Central memory CD4-positive, alpha-beta T cell (primary cell): ENCODE measurements at regions not wholly inside any gene's neighbourhood (a gene's known extent, or its start where the extent isn't known, plus 50 kb on each side); places are given as distances from the start of the nearest gene placed in this dataset.
"Not testable (repeated sequence)": the region's sequence is repeated elsewhere in the genome, so short reads cannot be mapped to it uniquely, and the experiment has no call there.

Experiments
- DNase-seq: peaks from one replicate; pipeline ENCODE4 v3.0.0; 2022

DNA sequence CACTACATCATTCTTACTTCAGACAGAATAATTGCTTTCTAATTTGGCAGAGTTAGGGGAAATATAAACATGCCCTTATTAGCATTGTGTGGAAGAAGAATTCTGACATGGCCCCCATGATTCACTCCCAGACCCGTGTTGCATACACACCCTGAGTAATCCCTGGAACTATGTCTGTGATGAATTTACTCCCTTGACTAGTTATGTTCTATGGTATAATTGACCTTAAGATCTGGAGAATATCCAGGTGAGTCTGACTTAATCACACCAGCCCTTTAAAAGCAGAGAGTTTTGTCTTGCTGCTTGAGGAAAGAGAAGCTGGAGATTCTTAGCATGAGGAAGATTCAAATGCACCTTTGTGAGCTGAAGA lies 262.9 kb downstream of the SOX4 start:
- no peak for DNase-seq

DNA sequence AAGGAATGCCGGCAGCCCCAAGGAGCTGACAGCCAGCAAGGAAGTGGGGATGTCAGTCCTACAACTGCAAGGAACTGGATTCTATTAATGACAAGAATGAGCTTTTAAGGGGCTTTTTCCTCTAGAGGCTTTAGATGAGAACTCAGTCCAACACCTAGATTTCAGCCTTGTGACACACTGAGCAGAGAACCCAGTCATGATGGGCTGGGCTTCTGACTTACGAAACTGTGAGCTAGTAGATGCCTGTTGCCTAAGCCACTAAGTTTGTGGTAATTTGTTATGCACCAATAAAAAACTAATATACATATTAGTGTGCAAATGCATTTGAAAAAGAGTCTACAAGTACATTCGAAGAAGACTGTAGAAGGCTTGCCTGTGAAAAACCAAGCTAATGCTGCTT lies 263.3 kb downstream of the SOX4 start:
- no peak for DNase-seq

GRCh38 chr6:21858076-21858475 lies 264.5 kb downstream of the SOX4 start:
- DNase-seq, result no peak

- DNase-seq, result no peak
Observed at GRCh38 chr6:21859193-21859735, 265.7 kb downstream of the SOX4 start.

- no peak for DNase-seq
Observed at GRCh38 chr6:21861942-21862341, 268.4 kb downstream of the SOX4 start.

DNA sequence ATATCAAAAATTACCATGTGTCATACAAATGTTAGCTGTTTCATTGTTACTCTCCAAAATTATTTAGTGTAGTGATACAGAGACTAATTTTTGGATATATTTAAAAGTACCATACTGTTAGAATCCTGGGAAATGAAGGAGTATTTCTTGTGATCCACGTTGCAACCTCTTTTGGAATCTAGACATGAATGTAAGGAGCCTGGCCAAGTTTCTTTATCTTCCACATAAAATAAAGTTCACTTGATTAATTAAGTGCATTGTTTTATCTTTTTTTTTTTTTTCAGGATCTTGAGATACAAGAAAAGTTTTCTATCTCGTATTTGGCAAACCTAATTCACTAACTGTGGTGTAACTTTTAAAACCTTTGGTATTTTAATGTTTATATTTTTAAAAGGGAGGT lies 270.7 kb downstream of the SOX4 start:
- DNase-seq, result no peak

GRCh38 chr6:21868226-21868625 lies 274.7 kb downstream of the SOX4 start:
- DNase-seq, result no peak

DNA sequence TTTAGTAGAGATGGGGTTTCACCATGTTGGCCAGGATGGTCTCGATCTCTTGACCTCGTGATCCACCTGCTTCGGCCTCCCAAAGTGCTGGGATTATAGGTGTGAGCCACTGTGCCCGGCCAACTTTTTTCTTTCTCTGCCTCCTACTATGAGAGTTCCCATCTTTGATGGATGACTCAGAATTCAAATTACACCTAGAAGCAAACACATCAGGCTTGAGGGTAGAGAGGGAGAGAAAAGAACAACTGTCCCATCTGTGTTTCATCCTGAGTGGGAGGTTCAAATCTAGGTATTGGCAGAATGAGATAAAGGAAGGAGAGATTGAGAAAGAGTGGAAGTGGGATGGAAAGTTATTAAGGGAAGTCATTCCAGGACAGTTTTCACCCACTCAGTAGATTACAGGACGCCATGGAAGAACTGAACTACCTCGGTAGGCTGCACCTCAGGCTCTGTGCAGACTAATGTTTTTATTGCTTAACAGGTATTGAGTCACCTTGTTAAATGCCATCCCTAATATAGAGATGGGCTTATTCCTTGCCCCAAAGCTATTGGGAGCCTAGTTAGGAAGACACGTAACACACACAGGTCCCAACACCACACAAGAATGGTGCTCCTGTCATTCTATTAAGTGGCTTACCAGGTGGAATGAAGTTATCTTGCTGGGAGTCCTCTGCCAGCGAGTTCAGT lies 275.7 kb downstream of the SOX4 start:
- no peak for DNase-seq

DNA sequence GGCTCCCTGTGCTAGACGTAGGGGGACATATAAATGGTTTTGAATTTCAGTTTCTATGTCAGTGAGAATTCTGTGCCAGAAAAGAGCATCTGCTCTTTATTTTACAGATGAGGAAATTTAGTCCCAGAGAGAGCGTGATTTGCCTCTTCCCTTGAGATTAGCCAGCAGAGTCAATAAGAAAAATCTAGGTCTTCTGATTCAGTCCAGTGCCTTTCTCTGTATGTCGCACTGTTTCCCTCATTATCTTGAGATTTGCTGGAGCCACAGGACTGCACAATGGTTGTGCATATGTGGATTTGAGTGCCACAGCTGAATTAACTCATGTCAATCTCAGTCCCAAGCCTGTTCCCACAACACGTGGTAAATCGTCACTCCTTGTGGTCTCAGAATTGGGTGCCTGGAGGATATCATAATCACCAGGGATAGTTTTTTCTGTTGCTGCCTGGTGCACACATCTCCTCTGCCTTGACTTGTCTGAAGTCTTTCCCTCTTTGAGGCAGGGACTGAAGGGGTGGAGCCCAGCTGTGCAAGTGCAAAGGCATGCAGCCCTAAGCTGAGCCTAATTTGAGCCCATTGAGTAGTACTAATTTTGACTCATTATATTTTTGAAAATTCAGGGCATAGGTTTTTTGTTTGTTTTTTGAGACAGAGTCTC lies 276.7 kb downstream of the SOX4 start:
- no peak for DNase-seq

DNA sequence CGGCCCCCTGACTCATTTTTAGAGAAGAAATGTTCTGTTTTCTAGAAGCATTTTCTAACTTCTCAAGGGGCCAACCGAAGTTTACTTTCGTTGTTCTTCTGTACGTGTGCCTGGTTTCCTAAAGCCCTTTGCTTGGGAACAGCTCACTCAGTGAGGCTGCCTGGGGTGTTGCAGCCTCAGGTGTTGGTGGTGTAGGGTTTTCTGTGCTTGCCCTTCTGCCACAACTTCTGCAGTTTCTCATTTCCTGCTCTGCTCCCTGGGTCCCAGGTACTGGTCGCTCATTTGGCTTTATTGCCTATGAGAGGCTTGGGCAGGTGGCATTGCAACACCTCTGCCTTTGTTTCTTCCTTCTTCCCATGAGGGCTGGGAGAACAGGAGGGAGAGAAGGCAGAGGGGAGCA lies 278.3 kb downstream of the SOX4 start:
- no peak for DNase-seq

- DNase-seq, result no peak
Observed at GRCh38 chr6:21872749-21873148, 279.2 kb downstream of the SOX4 start.

DNA sequence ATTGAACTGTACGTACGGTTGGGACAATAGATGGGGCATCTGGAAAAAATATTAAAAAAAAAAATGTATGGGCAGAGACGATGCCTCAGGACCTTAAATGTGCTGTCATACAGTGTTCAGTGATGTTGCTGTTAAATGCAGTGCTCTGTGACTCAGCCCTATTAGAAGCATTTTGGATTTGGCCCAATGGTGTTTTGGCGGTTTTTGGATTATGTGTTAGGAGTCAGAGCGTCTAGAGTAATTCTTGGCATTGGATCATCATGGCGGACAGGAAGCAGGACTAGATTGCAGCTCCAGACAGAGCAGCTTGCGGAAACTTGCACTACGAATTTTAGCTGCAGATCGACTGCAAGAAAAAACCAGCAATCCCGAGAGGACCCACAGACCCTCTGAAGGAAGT lies 280.0 kb downstream of the SOX4 start:
- no peak for DNase-seq

- DNase-seq, result no peak
Observed at GRCh38 chr6:21874372-21874771, 280.8 kb downstream of the SOX4 start.

DNA sequence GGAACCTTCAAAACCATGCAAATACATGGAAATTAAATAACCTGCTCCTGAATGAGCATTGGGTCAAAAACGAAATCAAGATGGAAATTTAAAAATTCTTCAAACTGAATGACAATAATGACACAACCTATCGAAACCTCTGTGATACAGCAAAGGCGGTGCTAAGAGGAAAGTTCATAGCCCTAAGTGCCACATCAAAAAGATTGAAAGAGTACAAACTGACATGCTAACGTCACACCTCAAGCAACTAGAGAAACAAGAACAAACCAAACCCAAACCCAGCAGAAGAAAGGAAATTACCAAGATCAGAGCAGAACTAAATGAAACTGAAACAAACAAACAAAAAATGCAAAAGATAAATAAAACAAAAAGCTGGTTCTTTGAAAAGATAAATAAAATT lies 283.5 kb downstream of the SOX4 start:
- DNase-seq, result not testable (repeated sequence)

DNA sequence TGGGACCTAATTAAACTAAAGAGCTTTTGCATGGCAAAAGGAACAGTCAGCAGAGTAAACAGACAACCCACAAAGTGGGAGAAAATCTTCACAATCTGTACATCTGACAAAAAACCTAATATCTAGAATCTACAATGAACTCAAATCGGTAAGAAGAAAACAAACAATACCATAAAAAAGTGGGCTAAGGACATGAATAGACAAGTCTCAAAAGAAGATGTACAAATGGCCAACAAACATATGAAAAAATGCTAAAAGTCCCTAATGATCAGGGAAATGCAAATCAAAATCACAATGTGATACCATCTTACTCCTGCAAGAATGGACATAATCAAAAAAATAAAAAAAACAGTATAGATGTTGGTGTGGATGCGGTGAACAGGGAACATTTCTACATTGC lies 286.7 kb downstream of the SOX4 start:
- DNase-seq, result not testable (repeated sequence)

- no peak for DNase-seq
Observed at GRCh38 chr6:21881969-21882465, 288.5 kb downstream of the SOX4 start.

DNA sequence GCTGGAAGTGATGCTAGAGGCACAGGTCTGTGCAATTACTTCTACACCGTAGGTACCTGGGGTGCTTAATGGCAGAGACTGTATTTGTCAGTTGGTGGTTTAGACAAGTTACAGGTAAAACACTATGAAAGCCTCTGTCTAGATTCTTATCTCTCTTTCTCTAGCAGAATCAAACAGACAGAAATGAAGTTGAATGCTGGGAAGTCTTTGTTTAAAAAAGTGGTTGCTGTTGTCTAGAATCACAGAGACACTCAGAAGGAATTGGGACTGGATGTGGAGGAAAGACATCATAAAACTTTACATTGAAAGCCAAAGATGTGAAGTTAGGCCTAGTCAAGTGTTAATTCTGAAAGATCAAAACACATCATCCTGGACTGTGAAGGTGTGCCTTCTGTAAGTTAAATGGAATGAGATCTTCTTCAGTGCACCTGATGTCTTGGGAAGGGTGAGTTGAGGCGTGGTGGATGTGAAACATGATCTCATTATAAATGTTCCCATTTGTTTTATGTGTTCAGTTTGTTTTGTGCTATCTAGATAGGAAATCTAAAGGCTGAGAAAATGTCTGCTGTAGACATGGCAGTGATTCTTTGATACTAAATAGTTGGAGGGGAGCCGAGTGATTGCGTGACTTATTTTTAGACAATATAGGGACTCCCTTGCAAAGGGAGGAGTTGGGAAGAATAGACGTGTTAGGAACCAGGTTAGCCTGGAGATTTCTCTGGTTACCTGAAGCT lies 290.2 kb downstream of the SOX4 start:
- DNase-seq, result no peak

- no peak for DNase-seq
Observed at GRCh38 chr6:21885111-21885510, 291.6 kb downstream of the SOX4 start.

GRCh38 chr6:21885532-21886114 lies 292.1 kb downstream of the SOX4 start:
- DNase-seq, result no peak

GRCh38 chr6:21886542-21887151 lies 293.1 kb downstream of the SOX4 start:
- no peak for DNase-seq

DNA sequence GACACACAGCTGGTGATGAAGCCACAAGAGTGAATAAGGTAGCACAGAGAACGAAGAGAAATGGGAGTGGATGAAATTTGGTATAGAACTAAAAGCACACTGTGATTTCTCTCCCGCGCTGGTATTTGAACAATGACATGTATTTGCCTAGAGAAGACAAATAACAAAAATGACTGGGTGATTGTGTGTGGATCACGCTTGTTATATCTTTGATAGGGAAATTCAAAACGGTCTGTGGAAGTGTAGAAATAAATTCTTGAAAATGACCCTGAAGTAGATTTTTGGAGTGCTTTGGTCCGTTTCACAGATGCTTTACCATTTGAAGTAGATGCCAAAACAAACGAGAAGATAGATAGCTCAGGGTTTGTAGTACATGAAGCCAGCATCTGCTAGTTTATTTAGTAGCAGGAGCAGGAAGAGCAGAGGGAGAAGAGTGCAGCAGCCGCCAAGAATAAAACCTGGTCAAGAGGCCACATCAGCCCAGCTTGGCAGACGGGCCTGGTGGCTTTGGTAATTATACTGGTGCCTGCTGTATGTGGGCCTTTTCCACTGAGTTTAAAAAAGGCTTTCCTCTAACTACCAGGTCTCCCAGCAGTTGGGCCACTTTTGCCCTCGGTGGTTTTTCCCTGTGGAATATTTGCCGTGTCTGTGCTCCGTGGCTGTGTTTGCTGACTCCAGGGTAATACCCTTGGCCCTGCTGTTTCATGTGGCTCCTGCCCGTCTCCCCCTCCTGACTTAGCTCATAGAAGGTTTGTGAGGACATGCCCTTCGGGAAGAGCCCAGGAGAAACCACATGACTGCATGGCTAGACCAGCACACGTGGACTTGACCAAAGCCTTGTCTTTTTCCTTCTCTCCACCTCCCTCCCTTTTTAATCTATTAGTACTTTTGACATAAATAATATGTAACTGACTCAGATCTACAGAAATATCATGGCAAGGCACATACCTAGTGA lies 294.0 kb downstream of the SOX4 start:
- no peak for DNase-seq

- DNase-seq, result no peak
Observed at GRCh38 chr6:21891080-21891479, 297.5 kb downstream of the SOX4 start.
